ENCODE measurements at regions not wholly inside any gene's neighbourhood (a gene's known extent, or its start where the extent isn't known, plus 50 kb on each side); places are given as distances from the start of the nearest gene placed in this dataset.
"Not testable (repeated sequence)": the region's sequence is repeated elsewhere in the genome, so short reads cannot be mapped to it uniquely, and the experiment has no call there.

DNA sequence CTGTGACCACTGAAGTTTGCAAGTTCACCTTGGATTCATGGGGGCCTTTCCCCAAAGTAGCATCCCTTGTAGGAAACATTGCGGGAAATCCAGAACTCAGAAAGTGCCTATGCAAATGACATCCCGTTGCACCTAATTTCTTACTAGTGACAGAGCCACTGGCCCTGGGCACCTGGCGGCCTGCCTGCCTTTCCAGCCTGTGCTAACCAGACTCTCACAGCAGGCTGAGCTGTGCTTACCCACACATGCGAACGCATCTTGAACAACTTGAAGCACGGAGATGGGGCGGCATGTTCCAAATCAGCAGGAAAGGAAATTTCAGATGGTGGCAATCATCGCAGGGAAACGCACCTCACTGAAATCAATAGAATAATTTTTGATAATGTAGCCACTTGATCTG lies 405.8 kb downstream of the TMEM182 start:
- DNase-seq (ENCODE audit: extremely low read depth in 1 of 2, low read depth in 1 of 2) = no peak

DNA sequence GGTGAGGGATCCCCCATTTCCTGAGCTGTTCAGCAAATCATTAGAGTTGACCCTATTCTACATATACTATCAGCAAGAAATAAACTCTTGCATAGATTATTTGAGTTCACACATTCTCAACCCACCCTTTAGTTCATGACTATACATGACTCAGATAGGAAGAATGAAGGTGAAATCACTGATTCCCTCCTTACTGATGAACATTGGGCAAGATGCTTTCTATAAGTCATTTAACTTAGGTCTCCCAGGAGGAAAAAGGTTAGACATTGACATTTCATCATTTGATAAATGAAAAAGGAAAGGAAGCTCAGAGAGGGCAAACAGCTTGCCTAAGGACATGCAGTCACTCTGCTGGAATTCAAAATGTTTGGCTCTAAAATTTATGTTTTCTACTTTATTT lies 408.0 kb downstream of the TMEM182 start:
- DNase-seq (ENCODE audit: extremely low read depth in 1 of 2, low read depth in 1 of 2) = no peak

DNA sequence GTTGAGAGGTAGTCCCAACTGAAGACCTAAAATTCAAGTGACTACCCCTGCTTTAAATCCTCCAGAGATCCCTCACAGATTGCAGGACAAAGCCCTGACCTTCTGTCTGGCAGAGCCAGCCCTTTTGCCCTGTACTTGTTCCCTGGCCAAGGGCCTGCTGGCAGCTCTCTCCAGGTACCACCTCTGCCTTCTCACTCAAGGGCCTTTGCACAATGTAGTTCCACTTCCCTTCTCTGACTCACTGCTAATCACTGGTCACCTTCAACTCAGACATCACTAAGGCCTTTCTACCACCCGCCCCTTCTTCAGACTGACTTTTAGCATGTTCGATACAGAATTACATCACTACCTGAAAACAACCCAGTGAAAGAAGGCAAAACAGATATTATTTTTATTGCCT lies 411.0 kb downstream of the TMEM182 start:
- DNase-seq (ENCODE audit: extremely low read depth in 1 of 2, low read depth in 1 of 2) = no peak

DNA sequence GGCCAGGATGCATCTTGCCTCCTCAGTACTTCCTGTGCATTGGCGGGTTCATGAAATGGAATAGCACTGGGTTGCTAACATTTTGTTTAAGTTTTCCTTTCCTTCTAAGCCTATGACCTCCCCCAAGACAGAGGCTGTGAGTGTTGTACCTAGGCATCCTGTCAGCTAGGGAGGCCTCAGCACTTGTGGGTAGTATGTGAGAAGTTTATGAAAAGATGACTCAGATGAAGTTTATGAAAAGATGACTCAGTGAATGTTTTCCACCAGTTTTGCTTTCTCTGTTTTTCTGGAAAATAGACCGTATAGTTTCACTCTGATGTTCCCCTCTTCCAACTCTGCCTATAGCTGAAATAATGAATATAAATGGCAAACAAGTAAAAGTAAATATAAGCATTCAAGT lies 412.9 kb downstream of the TMEM182 start:
- DNase-seq (ENCODE audit: extremely low read depth in 1 of 2, low read depth in 1 of 2) = no peak

DNA sequence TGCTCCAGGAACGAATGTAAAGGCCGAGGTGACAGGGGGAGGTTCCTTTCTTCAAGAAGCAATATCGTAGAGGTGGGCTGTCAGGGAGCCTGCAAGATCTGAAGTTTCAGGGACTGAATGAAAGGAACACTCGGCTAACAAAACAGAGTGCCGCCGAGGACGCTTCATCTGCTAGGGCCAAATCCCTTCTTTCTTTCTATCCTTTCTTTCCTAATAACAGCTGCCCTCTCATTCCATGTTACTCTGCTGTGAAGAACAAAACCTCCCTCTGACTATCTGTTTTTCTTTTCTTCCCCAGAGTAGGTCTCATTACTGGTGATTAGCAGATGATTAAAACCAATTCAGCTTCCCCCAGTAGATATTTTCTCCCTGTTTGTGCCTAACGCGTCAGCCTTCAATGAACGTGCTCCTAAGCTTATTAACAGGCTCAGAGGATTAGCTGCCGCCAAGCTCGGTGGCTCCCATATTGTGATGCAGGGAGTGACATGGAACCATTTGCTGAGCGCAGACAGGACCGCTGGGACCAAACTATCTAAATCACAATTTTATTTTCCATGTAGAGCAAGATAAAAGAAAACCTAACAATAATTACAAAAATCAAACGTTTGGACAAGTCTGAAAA lies 414.6 kb downstream of the TMEM182 start:
- DNase-seq (ENCODE audit: extremely low read depth in 1 of 2, low read depth in 1 of 2) = no peak

DNA sequence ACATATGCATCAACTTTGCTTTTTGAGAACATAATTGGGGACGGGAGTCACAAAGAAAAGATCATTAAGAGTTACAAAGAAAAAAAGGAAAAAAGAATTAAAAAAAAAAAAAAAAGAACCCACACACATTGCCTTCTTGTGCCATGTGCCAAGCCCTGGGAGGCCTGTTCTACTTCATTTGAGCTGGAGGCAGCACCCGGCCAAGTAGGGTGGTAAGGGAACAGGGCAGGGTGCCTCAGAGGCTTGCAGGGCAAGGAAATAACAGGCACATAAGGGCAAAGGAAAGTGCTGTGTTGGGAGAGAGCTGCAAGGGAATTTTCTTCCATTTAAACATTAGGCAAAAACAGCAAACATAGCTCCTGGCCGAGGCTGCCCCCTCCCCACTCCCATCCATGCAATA lies 418.0 kb downstream of the TMEM182 start:
- DNase-seq (ENCODE audit: extremely low read depth in 1 of 2, low read depth in 1 of 2) = no peak

DNA sequence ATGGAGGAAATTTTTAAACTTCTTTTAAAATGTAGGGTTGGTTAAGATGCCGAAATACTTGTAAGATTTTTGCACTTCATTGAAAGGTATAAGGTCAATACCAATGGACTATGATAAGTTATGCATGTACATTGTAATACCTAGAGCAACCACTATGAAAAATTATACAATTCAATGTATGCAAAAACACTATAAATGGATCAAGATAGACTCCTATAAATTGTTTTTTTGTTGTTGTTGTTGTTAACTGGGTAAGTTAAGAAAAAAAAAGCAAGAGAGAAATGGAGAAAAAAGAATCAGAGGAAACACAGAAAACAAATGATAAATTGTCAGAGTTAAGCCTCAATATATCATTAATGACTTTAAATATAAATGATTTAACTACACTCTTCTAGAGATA lies 421.2 kb downstream of the TMEM182 start:
- DNase-seq (ENCODE audit: extremely low read depth in 1 of 2, low read depth in 1 of 2) = no peak

DNA sequence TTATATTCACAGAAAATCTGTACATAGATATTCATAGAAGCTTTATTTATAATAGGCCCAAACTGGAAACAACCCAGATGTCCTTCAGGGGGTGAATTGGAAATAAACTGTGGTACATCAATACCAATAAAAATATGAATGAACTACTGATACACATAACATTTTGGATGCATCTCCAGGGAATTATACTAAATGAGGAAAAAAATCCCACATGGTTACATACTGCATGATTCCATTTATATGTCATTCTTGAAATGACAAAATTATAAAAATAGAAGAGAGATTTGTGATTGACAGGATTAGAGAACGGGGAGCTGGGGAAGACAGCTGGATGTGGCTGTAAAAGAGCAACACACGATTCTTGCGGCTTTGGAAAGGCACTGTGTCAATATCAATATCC lies 435.0 kb downstream of the TMEM182 start:
- no peak for DNase-seq (ENCODE audit: extremely low read depth in 1 of 2, low read depth in 1 of 2)

DNA sequence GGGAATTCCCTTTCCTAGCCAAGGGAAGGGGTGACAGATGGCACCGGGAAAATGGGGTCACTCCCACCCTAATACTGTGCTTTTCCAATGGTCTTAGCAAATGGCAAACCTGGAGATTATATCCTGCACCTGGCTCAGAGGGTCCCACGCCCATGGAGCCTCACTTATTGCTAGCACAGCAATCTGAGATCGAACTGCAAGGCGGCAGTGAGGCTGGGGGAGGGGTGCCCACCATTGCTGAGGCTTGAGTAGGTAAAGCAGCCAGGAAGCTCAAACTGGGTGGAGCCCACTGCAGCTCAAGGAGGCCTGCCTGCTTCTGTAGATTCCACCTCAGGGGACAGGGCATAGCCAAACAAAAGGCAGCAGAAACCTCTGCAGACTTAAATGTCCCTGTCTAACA lies 438.9 kb downstream of the TMEM182 start:
- DNase-seq (ENCODE audit: extremely low read depth in 1 of 2, low read depth in 1 of 2) = not testable (repeated sequence)

DNA sequence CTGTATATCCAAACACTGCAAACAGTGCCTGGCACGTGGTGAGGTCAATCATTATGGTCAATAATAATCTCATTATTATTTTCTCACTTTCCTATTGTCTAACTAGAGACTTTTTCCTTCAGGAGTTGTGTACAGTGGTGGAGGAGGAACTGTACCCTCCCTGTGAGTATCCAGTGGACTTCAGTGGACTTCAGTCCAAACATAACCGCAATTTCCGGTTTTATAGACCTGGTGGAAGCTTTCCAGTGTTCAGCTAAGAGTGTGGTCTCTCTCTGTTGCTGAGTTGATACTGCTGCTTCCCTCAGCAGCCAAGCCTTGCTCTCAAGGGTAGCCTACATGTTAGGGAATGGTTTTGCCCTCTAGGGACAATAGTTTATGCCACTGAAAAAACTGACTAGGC lies 447.1 kb downstream of the TMEM182 start:
- no peak for DNase-seq (ENCODE audit: extremely low read depth in 1 of 2, low read depth in 1 of 2)

DNA sequence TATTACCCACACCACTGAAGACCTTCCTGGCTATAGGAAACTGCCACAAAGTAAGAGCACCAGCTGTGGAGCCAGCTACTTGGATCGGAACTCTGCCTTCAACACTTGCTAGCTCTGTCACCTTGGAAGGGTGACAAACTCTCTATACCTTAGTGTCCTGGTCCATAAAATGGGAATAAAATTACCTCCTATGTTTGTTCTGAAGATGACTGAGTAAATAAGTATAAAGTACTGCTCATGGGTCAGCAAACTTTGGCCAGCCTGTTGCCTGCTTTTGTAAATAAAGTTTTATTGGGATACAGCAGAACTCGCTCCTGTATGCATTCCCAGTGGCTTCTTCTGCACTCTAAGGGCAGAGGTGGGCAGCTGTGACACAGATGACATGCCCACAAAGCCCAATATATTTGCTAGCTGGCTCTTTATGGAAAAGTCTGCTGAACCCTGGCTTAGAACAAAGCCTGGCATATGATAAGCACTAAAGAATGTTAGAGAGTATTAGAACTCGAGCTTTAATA lies 451.3 kb downstream of the TMEM182 start:
- no peak for DNase-seq (ENCODE audit: extremely low read depth in 1 of 2, low read depth in 1 of 2)

DNA sequence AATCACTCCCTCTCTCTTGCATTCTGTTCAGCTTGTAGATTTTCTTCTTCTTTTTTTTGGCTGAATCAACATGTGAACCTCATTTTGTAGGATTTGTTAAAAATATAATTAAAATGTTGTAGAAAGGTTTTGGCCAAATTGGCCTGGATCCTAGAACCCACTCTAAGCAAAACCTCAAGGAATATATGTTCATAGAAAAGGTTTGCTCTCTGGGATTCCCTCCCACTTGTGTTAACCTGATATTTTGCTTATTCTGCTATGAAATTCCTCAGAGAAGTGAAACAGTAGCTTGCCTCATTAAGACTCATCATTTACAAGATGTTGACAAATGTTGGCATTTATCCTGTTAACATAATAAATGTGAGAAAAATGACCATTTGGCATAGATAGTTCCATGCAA lies 456.7 kb downstream of the TMEM182 start:
- no peak for DNase-seq (ENCODE audit: extremely low read depth in 1 of 2, low read depth in 1 of 2)

DNA sequence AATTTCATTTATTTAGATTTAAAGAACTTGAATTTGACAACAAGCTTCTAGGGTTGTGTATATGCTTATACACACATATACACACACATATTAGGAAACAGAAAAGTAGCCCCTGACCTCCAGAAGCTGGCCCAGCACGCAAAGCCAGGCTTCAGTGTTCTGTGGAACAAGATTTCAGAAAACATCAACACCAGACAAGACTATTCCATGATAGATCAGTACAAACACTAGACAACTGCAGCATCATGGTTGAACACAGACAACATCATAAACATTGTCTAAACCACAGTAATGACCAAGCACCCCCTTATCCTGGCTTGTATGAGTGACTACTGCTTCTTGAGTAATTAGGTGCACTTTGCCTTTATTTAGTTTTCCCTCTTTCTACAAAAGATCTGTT lies 457.6 kb downstream of the TMEM182 start:
- no peak for DNase-seq (ENCODE audit: extremely low read depth in 1 of 2, low read depth in 1 of 2)

DNA sequence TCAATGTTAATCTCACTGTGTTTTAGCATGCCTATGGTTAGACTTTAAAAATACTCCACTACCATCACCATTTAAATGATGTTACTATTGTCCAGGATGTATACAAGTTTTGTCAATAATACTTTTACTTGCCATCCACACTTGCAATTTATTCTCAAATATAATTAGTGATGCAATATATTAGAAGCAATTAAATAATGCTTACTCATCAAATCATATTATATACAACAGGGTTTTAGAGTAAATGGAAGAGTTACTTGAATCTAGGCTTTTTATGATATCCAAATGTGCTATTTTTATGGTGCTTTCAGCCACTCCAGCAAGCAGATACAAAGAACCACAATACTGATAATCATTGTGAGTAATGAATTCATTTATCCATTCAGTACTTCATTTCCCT lies 461.1 kb downstream of the TMEM182 start:
- no peak for DNase-seq (ENCODE audit: extremely low read depth in 1 of 2, low read depth in 1 of 2)

DNA sequence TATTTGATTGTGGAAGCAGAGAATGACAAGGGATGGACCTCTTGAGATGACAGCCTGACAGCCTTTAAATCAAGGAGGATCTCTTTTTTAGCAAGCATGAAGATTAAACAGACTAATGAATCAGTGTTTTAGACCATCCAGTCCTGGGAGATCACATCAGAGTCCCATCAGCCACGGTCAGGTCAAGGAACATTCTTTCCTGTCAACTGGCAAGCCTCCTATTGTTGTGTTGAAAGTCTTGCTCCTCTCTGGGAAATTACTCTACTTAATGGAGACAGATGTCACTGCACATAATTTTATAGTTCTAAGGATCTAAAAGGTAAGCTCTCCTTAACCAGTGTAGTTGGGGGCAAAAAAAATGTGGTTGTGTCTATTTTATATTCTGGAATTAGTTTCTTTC lies 469.0 kb downstream of the TMEM182 start:
- DNase-seq (ENCODE audit: extremely low read depth in 1 of 2, low read depth in 1 of 2) = no peak

DNA sequence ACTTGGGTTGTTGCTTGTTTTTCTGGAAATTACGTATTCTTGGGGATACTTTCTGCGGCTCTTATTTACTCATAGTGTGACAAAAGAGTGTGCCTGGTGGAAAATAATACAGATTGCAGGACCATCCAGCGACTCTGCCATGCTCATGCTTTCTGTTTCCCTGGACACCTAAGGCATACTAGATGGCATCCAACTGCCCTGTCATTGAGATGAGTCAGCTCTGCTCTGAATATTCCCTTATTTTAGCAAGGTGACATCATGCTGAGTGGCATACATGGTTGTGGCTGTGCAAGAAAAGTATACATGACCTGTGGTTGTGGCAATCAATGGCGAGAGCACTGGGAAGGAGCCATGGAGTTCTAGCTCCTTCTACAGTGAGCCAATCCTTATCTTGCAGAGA lies 471.0 kb downstream of the TMEM182 start:
- DNase-seq (ENCODE audit: extremely low read depth in 1 of 2, low read depth in 1 of 2) = no peak

DNA sequence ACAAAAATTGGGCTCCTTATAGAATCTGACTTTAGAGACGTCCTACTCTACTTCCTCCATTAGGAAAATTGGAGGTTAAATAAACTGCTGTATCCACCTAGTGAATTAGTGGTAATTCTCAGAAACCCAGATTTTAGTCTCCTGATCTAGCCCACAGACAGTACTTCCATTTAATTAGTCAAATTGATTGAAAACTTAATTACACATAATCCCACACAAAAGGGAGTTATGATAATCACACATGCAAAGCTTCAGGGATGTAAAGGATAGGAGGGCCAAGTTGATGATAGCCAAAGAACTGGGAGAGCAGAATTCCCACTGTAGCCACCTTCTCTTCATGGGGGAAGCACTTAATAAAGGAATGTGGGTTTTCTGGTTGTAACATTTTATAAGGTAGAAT lies 471.9 kb downstream of the TMEM182 start:
- no peak for DNase-seq (ENCODE audit: extremely low read depth in 1 of 2, low read depth in 1 of 2)

DNA sequence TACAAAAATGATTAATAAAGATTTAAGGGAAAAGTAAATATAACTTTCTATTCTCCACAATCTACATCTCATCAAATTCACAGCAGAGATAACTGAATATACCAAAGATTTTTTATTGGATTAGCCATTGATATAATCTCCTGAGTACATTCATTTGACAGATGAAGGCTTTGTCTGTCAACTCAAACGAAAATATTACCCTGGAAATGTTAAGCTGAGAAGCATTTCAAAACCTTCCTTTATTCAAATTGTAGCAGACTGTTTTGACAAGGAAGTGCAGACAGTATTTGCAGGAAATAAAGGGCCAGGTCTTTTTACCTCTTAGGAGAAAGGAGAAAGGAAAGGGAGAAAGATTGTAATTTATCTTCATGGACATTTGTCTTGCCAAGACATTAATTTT lies 473.5 kb downstream of the TMEM182 start:
- no peak for DNase-seq (ENCODE audit: extremely low read depth in 1 of 2, low read depth in 1 of 2)

DNA sequence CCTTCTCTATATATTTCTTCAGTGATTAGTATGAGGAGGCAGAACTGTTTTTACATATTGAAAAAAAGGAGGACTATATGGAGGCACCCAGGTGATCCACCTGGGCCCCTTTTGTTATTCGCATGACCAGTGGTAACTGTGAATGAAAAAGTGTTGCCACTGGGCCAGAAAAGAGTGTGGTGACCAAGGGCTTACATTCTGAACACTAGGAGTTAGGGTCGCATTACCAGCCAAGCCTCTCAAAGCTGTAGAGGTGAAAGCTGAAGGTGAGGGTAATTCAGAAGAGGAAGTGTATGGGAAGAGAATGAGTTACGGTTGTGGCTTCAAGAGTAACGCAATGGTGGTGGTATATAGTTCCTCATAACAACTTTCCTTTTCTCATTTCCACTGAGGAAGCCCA lies 487.6 kb downstream of the TMEM182 start:
- DNase-seq (ENCODE audit: extremely low read depth in 1 of 2, low read depth in 1 of 2) = no peak

DNA sequence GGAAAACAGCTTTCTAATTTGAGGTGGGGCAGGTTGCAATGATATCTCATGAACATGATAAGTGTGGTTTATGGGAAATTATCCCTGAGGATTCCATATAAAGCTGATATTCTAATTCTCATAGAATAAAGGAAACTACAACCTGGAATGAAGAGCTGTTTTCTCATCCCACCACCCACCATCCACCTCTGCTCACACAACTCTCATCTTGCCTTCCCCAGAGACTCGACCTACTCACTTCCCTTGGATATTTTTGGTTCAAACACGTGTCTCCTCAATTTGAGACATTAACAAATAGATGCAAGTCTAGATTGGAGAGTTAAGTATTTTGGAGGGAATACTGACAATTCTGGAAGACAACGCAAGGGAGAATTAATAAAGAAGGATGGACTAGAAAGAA lies 490.9 kb downstream of the TMEM182 start:
- DNase-seq (ENCODE audit: extremely low read depth in 1 of 2, low read depth in 1 of 2) = no peak

DNA sequence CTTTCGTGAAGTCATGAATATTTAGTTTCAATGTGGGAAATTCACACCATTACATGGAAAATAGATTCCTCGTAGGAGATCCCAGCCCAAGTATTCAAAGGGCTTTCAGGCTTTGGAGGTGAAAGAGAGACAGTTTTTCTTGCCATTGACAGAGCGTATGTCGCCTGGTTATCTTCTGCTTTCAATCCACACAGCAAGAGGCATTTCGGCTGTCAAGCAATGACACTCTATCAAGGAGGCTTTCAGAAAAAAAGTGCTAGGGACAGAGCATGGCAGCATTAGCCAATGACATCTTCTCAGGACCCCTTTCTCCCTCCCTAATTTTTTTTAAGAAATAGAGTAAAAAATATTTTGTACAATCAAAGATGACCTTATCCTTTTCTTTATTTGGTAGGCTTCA lies 492.8 kb downstream of the TMEM182 start:
- no peak for DNase-seq (ENCODE audit: extremely low read depth in 1 of 2, low read depth in 1 of 2)

DNA sequence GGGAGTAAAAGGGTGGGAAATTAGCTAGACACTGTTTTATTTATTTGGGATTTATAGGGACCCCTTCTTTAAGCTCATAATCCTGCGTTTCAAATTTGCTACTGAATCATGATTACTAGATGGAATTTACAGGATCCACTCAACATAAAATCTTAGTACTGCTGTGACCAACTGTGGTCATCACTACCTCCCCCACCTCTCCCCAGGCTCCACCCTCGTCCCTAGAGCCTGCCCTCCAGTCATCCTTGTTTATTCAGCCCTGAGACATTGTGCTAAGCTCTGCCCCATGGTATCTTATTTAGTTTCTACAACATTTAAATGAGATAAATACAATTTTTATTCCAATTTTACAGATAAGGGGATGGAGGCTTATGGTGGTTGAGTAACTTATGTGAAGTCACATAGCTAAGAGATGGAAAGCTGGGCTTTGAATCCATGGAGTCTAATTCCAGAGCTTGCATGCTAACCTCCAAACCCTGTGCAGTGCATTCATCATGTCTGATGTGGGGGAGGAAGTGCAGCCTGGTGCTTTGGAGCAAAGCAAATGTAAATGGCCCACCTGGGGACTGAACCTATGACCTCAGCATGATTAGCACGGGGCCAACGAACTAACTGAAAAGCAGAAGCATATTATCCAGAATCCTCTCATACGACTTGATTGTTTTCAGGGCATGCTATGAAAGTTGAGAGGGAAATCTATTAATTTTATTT lies 502.4 kb downstream of the TMEM182 start:
- no peak for DNase-seq (ENCODE audit: extremely low read depth in 1 of 2, low read depth in 1 of 2)

DNA sequence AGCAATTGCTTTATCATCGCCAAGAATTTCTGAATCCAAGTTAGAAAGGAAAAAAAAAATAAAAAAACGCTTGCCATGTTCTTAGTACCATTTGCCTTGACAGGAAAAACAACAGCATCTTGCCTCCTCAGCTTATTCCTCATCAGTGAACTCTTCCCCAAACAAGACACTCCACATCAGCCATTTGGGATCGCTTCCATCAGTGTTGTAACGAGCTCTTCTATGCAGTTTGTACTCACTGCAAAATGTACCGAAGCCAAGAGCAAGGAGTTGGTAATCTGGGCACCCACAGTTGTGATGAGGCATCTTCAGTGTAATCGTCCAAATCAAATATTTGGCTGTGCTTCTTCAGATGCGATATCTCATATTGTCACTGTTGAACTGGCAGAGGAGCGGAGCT lies 503.7 kb downstream of the TMEM182 start:
- DNase-seq (ENCODE audit: extremely low read depth in 1 of 2, low read depth in 1 of 2) = no peak

All from stimulated activated CD8-positive, alpha-beta memory T cell treated with anti-CD3 and anti-CD28 coated beads, Interleukin-7, amount 100 ng/mL, for 48 hours (primary cell).